HG03066 (cell line): ENCODE measurements at regions not wholly inside any gene's neighbourhood (a gene's known extent, or its start where the extent isn't known, plus 50 kb on each side); places are given as distances from the start of the nearest gene placed in this dataset.
"Not testable (repeated sequence)": the region's sequence is repeated elsewhere in the genome, so short reads cannot be mapped to it uniquely, and the experiment has no call there.

ENCODE experiments used
- ATAC-seq: cut with Tn5 transposase; IDR thresholded peaks from one replicate; pipeline ENCODE4 v1.9.1; 2021; ENCODE audit warnings: low read depth; ENCODE audit not compliant: unreplicated experiment

GRCh38 chr6:40163924-40164323 is 229.7 kb upstream of the MOCS1 start:
- ATAC-seq: no peak

DNA sequence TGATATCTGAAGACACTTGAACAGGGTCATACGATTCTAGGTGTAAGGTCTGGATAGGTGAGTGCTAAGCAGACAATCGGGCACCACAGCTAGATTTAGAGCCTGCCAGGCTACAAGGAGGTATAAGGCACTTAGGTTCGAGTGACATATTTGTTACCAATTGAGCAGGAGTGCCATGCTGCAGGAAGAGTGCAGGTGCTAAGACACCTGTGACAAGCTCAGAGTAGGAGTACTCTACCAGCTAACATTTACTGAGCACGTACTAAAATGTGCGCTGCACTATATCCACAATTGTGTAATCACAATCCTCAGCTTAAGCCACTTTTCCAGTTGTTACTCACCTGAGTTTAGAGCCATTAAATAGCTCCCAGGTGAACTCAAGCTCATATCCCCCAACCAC is 227.8 kb upstream of the MOCS1 start:
- ATAC-seq: no peak

- no peak for ATAC-seq
Measured at GRCh38 chr6:40160826-40161225, 226.6 kb upstream of the MOCS1 start.

GRCh38 chr6:40159865-40160264 is 225.6 kb upstream of the MOCS1 start:
- no peak for ATAC-seq

GRCh38 chr6:40152701-40153436 is 218.6 kb upstream of the MOCS1 start:
- ATAC-seq: no peak

DNA sequence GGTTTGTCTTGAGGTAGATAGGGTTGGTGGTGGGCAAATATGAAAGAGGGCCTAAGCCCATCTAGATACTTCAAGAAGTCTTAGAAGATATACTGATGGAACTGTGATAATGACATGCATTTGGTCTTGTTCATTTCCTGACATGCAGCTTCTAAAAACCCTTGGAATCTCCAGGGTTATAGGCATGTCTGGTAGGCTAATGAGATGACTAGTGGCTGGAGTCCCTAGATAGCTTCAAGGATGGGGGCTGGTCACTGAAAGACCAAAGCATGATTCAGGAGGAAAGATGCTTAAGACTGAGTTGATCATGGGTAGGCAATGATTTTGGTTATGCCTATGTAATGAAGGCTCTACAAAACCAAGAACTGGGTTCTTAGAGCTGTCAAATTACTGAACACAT is 217.9 kb upstream of the MOCS1 start:
- no peak for ATAC-seq

DNA sequence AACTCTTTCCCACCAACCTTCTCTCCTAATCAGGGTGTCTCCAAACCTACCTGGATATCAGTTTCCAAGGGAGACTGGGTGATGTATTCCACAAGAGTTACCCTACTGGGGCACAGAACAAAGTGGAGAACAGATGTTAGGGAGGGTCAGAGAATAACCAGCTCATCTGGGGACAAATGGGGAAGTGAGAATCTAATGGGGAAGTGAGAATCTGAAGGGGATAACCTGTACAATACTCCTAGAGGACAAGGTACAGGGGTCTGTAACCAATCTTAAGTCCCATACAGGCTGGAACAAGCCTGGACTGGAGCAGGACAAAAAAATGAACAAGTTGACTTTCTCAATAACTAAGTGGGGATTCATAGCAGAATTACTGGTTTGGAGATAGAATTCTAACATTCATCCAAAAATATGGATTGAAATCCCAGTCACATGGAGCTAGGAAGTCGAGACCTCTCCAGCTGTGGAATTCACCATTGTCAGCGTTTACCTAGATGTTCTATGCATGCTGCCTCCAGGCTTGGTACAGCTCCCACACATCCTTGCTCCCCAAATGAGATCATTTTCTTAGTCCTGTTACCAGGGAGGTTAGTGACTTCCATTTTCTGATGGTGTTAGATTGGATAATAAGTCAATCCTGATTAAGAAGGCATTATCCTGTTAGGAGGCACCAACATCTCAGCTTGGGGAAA is 214.8 kb upstream of the MOCS1 start:
- peak; percentile 96 for ATAC-seq

DNA sequence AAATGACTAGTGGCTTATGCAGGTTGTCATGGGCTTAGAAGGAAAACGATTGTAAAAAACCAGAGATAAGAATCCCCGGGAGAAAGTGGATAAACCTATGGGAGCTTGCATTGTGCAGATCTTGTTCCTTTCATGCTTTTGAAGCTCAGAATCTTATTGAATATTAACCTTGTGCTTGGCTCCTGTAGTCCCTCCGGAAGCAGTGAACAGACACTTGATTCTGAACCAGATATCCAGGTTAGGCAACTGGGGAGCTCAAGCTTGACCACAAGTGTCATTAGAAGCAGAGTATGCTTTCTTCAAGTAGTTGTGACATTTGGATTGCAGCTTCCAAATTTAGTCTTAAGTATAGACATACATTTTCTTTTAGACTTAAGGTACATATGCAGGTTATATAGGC is 212.6 kb upstream of the MOCS1 start:
- no peak for ATAC-seq

DNA sequence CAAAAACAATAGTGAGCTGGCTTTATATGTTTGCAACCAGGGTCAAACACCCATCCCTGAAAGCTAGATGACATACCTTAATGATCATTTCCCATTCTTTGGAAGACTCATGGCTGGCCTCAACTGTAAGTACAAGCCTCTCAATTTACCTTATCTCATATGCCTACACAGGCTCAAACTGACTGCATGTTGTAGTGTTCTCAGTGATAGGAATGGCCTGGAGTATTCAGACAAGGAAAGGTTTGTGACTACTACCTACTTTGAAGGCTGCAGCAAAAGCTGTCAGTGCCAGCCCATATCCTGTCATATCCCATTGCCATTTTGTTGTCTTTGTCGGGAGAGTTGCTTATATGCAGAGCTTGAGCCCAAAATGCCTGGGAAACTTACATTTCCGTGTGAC is 205.2 kb upstream of the MOCS1 start:
- ATAC-seq: no peak

GRCh38 chr6:40138273-40138720 is 204.0 kb upstream of the MOCS1 start:
- peak; percentile 52 for ATAC-seq

DNA sequence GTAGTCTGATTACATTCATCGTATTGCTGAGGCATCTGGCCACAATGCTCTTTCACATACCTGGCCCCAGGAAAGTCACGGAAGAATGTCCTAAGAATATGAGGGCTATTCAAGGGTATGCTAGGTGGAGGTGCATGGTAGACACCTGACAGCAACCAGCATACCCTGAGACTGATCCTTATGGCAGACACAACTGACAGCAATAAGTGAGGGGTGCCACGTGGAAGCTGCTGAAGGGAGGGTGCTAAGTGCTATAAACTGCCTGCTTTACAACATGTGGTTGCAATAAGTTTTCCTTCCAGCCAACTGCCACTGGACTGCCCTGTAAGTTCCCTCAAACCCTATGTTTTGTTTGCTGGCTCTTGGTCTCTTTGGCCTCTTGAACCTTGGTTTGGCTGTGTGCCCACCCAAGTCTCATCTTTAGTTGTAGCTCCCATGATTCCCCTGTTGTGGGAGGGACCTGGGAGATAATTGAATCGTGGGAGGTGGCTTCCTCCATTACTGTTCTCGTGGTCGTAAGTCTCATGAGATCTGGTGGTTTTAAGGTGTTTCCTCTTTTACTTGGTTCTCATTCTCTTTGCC is 201.3 kb upstream of the MOCS1 start:
- ATAC-seq: no peak

- not testable (repeated sequence) for ATAC-seq
Measured at GRCh38 chr6:40133981-40134380, 199.7 kb upstream of the MOCS1 start.

GRCh38 chr6:40131675-40132074 is 197.4 kb upstream of the MOCS1 start:
- no peak for ATAC-seq

- ATAC-seq: no peak
Measured at GRCh38 chr6:40128127-40128526, 193.9 kb upstream of the MOCS1 start.

- no peak for ATAC-seq
Measured at GRCh38 chr6:40125680-40126394, 191.6 kb upstream of the MOCS1 start.

- ATAC-seq: no peak
Measured at GRCh38 chr6:40124924-40125323, 190.7 kb upstream of the MOCS1 start.

GRCh38 chr6:40116832-40117231 is 182.6 kb upstream of the MOCS1 start:
- no peak for ATAC-seq

DNA sequence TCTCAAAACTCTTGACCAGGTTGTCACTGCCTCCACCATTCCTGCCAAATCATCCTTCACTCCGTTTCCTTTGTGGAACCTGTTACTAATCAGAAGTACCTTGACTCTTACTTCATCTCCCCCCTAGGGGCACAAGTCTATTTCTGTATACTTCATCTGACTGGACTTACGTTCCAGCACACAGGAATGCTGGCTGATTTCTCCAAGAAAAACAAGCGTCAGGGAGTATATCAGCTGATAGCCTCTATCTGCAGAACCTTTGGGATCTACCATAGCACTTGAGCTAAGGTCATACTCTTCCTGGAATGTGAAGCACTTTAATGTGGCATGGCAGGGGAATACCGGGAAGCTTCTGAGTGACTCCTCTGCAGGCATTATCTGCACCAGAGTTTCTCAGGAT is 178.1 kb upstream of the MOCS1 start:
- no peak for ATAC-seq

- ATAC-seq: no peak
Measured at GRCh38 chr6:40108736-40109135, 174.5 kb upstream of the MOCS1 start.

GRCh38 chr6:40106840-40107239 is 172.6 kb upstream of the MOCS1 start:
- no peak for ATAC-seq

DNA sequence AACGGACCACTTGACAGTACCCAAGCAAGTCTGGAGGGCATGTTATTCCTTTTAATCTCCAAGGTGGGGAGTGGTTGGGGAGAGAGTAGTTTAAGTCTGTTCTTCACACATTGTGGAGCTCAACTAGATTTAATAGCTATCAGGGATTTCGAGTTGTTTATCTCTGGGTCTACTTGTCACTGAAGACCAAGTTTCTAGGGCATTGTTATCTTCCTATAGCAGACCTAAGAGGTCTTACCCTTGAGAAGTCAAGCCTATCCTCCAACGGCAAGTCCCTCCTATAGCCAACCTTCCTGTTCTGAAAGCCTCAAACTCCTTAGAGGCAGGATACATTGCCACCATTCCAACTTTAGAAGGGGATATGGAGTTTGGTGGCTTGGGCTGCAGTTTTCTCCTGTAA is 164.5 kb upstream of the MOCS1 start:
- ATAC-seq: no peak
